Breast epithelium (tissue), 3 donors: ENCODE measurements at regions not wholly inside any gene's neighbourhood (a gene's known extent, or its start where the extent isn't known, plus 50 kb on each side); places are given as distances from the start of the nearest gene placed in this dataset.

ENCODE experiments used
- CTCF ChIP-seq, 3 donors: fragments of 450-650 bp; IDR thresholded peaks; one replicate each; pipeline ENCODE4 v1.5.1; 2016 to 2017; ENCODE audit warnings: antibody characterized with exemption in 3 of 3, mild to moderate bottlenecking in 3 of 3, moderate library complexity in 3 of 3
- POLR2AphosphoS5 ChIP-seq, 3 donors: sonication (generic); formaldehyde crosslinking; IDR thresholded peaks; one replicate each; pipeline ENCODE4 v1.6.1; 2017; ENCODE audit warnings: antibody characterized with exemption in 3 of 3

DNA sequence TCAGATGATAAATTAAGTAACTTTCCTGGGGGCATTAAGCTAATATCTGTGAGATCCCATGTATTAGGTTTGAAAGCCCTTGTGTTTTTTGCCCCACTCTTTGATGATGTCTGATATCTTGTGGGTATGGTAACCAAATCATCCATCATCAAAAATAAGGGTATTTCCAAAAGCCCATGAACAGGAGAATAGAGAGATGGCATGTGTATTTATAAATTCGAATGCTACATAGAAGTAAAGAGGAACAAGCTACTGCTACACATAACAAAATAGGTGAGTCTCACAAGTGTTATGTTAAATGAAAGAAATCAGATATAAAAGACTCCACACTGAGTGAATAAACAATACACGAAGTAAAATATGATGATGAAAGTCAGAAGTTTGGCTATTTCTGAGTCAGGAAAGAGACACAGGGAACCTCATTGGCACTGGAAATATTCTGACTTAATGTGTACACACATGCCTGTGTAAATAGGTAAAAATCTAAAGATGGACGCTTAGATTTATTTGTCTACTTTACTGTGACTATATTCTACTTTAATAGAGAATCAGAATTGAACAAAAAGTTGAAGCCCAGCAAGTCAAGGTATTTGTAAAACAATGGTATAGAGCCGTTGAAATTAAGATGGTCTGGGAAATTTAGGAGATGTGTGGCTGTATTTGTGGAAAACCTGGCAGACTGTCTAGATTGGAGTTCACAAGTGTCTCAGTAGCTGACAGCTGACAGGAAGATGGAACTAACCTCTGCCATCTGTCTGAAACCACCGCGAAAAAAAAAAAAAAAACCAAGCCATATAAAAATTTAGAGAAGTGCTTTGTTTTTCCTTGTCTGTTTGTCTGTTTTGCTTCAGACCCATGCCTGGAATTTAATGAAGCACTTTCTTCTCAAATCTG lies 111.0 kb upstream of the TGFBR2 start:
- TF ChIP-seq CTCF (IDR thresholded peaks at IDR 0.05), result no peak
- no peak for TF ChIP-seq POLR2AphosphoS5 (IDR thresholded peaks at IDR 0.05)
